Adrenal gland (tissue), 5 donors: ENCODE measurements at regions not wholly inside any gene's neighbourhood (a gene's known extent, or its start where the extent isn't known, plus 50 kb on each side); places are given as distances from the start of the nearest gene placed in this dataset.

Source experiments
- POLR2A ChIP-seq, 2 donors: fragments of 450-650 bp; IDR thresholded peaks; one replicate each; pipeline ENCODE4 v1.6.1; 2017; ENCODE audit warnings: antibody characterized with exemption in 2 of 2, mild to moderate bottlenecking in 2 of 2, moderate library complexity in 1 of 2
- TF ChIP-seq, protein P1 (sequence below), 6 experiments: fragments of 450-650 bp in 4 of 6; fragments of 200-600 bp in 2 of 6; sonication (generic) in 1 of 6; IDR thresholded peaks; 1 replicate in 5 of 6; 2 replicates in 1 of 6; pipeline versions ENCODE4 v1.5.1 to v1.8.0; 2016 to 2021; ENCODE audit warnings: antibody characterized with exemption in 6 of 6, mild to moderate bottlenecking in 2 of 6, moderate library complexity in 1 of 6
- donor health status: DM: no; HTN: no; CAD: no.

GRCh38 chr9:78934880-78935279 is 636.9 kb upstream of the TLE4 start:
- TF ChIP-seq, protein P1, sequence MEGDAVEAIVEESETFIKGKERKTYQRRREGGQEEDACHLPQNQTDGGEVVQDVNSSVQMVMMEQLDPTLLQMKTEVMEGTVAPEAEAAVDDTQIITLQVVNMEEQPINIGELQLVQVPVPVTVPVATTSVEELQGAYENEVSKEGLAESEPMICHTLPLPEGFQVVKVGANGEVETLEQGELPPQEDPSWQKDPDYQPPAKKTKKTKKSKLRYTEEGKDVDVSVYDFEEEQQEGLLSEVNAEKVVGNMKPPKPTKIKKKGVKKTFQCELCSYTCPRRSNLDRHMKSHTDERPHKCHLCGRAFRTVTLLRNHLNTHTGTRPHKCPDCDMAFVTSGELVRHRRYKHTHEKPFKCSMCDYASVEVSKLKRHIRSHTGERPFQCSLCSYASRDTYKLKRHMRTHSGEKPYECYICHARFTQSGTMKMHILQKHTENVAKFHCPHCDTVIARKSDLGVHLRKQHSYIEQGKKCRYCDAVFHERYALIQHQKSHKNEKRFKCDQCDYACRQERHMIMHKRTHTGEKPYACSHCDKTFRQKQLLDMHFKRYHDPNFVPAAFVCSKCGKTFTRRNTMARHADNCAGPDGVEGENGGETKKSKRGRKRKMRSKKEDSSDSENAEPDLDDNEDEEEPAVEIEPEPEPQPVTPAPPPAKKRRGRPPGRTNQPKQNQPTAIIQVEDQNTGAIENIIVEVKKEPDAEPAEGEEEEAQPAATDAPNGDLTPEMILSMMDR (IDR thresholded peaks at IDR 0.05), result no peak
- TF ChIP-seq POLR2A (IDR thresholded peaks at IDR 0.05), result no peak
